C4-2B (cell line): ENCODE measurements at regions not wholly inside any gene's neighbourhood (a gene's known extent, or its start where the extent isn't known, plus 50 kb on each side); places are given as distances from the start of the nearest gene placed in this dataset.

Experiments used
- ZFX ChIP-seq: fragments of 450-650 bp; IDR thresholded peaks from 2 replicates; pipeline ENCODE4 v1.6.1; 2017
- TF ChIP-seq, protein P1 (sequence below): fragments of 450-650 bp; conservative IDR thresholded peaks from 2 replicates; pipeline ENCODE4 v1.5.1; 2017; ENCODE audit warnings: mild to moderate bottlenecking

- TF ChIP-seq, protein P1, sequence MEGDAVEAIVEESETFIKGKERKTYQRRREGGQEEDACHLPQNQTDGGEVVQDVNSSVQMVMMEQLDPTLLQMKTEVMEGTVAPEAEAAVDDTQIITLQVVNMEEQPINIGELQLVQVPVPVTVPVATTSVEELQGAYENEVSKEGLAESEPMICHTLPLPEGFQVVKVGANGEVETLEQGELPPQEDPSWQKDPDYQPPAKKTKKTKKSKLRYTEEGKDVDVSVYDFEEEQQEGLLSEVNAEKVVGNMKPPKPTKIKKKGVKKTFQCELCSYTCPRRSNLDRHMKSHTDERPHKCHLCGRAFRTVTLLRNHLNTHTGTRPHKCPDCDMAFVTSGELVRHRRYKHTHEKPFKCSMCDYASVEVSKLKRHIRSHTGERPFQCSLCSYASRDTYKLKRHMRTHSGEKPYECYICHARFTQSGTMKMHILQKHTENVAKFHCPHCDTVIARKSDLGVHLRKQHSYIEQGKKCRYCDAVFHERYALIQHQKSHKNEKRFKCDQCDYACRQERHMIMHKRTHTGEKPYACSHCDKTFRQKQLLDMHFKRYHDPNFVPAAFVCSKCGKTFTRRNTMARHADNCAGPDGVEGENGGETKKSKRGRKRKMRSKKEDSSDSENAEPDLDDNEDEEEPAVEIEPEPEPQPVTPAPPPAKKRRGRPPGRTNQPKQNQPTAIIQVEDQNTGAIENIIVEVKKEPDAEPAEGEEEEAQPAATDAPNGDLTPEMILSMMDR, result no peak
- TF ChIP-seq ZFX, result no peak
These were observed 773.3 kb upstream of the SLC39A10 start for GRCh38 chr2:194883711-194884110.
